Osteocyte (in vitro differentiated cells): ENCODE measurements at regions not wholly inside any gene's neighbourhood (a gene's known extent, or its start where the extent isn't known, plus 50 kb on each side); places are given as distances from the start of the nearest gene placed in this dataset.
"Not testable (repeated sequence)": the region's sequence is repeated elsewhere in the genome, so short reads cannot be mapped to it uniquely, and the experiment has no call there.

Experiments
- DNase-seq: peaks from one replicate; pipeline ENCODE4 v3.0.0; 2021; ENCODE audit warnings: mixed read lengths; ENCODE audit not compliant: unreplicated experiment; ENCODE audit errors: extremely low spot score
- H3K27ac Mint-ChIP-seq: one replicate; pipeline ENCODE4 v1.8.0; 2021; ENCODE audit warnings: mild to moderate bottlenecking, mixed read lengths; ENCODE audit not compliant: unreplicated experiment
- H3K27me3 Mint-ChIP-seq: one replicate; pipeline ENCODE4 v1.8.0; 2021; ENCODE audit warnings: mixed read lengths; ENCODE audit not compliant: unreplicated experiment
- H3K36me3 Mint-ChIP-seq: one replicate; pipeline ENCODE4 v1.8.0; 2021; ENCODE audit warnings: mixed read lengths; ENCODE audit not compliant: unreplicated experiment
- H3K4me1 Mint-ChIP-seq: one replicate; pipeline ENCODE4 v1.8.0; 2021; ENCODE audit warnings: mixed read lengths; ENCODE audit not compliant: unreplicated experiment
- H3K4me3 Mint-ChIP-seq: one replicate; pipeline ENCODE4 v1.8.0; 2021; ENCODE audit warnings: mild to moderate bottlenecking, moderate library complexity, mixed read lengths; ENCODE audit not compliant: unreplicated experiment
- H3K9me3 Mint-ChIP-seq: one replicate; pipeline ENCODE4 v1.8.0; 2021; ENCODE audit warnings: mixed read lengths; ENCODE audit not compliant: unreplicated experiment
- CTCF ChIP-seq: fragments of 200-600 bp; sonication (generic); IDR thresholded peaks from 2 replicates; pipeline ENCODE4 v1.5.0; 2021; ENCODE audit warnings: antibody characterized with exemption, mild to moderate bottlenecking, moderate library complexity

DNA sequence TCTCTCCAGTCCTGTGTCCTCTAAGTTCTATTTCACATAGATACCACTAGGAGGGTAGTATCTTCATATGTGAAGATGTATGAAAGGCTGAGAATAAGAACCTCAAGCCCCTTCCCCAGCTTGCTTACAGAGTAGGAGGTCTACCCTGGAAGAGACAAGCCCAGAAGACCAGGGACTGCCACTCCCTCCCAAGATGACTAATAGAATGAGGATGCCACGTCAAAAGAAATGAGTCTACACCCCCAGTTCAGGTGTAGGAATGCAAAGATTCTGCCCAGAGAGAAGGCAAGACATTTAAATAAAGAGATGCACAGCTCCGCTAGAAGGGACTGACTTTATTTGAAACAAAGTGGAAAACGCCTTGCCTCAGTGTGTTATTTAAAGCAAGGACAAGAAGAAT lies 1006.0 kb upstream of the USP15 start:
- peaks cover 21% of the 10 kb centered on the region for H3K9me3 Mint-ChIP-seq
- H3K27me3 Mint-ChIP-seq, result peaks cover 3% of the 10 kb centered on the region
- no peak for DNase-seq
- TF ChIP-seq CTCF, result no peak
- no peak overlapping the region for H3K27ac Mint-ChIP-seq
- no peaks in the 10 kb centered on the region for H3K4me1 Mint-ChIP-seq
- H3K36me3 Mint-ChIP-seq, result no peaks in the 10 kb centered on the region
- H3K4me3 Mint-ChIP-seq, result no peak overlapping the region

GRCh38 chr12:61264294-61264693 lies 995.9 kb upstream of the USP15 start:
- not testable (repeated sequence) for H3K4me3 Mint-ChIP-seq, H3K36me3 Mint-ChIP-seq, DNase-seq, H3K4me1 Mint-ChIP-seq, H3K27ac Mint-ChIP-seq, H3K27me3 Mint-ChIP-seq
- peaks cover 11% of the 10 kb centered on the region for H3K9me3 Mint-ChIP-seq

GRCh38 chr12:61267474-61267873 lies 992.7 kb upstream of the USP15 start:
- Mint-ChIP-seq H3K27ac (no peak overlapping the region), H3K36me3 (peaks cover 3% of the 10 kb centered on the region), H3K4me3 (no peak overlapping the region), H3K27me3 (no peaks in the 10 kb centered on the region), H3K9me3 (peaks cover 11% of the 10 kb centered on the region), H3K4me1 (no peaks in the 10 kb centered on the region)
- TF ChIP-seq CTCF, result no peak
- DNase-seq, result no peak

- Mint-ChIP-seq H3K4me3 (no peak overlapping the region), H3K9me3 (no peaks in the 10 kb centered on the region)
- no peak for DNase-seq
Measured at GRCh38 chr12:61272441-61272840, 987.8 kb upstream of the USP15 start.

GRCh38 chr12:61282790-61283575 lies 977.2 kb upstream of the USP15 start:
- Mint-ChIP-seq H3K36me3 (no peaks in the 10 kb centered on the region), H3K27ac (no peak overlapping the region), H3K4me1 (no peaks in the 10 kb centered on the region), H3K27me3 (no peaks in the 10 kb centered on the region), H3K4me3 (no peak overlapping the region), H3K9me3 (peaks cover 23% of the 10 kb centered on the region)
- no peak for DNase-seq
- no peak for TF ChIP-seq CTCF

More at GRCh38 chr12:61272441-61272840, 987.8 kb upstream of the USP15 start:
- TF ChIP-seq CTCF, result no peak
- H3K27ac Mint-ChIP-seq, result no peak overlapping the region
- H3K36me3 Mint-ChIP-seq, result no peaks in the 10 kb centered on the region
- H3K4me1 Mint-ChIP-seq, result no peaks in the 10 kb centered on the region
- no peaks in the 10 kb centered on the region for H3K27me3 Mint-ChIP-seq
